SK-N-SH (cell line): ENCODE measurements at regions not wholly inside any gene's neighbourhood (a gene's known extent, or its start where the extent isn't known, plus 50 kb on each side); places are given as distances from the start of the nearest gene placed in this dataset.

ENCODE experiments used
- CTCF ChIA-PET: fragments of 300-600, 350-600 bp; formaldehyde crosslinking; extraction: SDS; loops from one replicate; lab custom pipeline; 2021; lab: Yijun Ruan, JAX
- POLR2A ChIA-PET: fragments of 350-600 bp; sonication (Branson Sonifier 250); formaldehyde crosslinking; extraction: SDS; loops from one replicate; lab custom pipeline; 2020; ENCODE audit warnings: antibody characterized with exemption, inconsistent platforms; lab: Yijun Ruan, JAX
- DNase-seq: peaks from one replicate; pipeline ENCODE4 v3.0.0; 2012
- H2AFZ ChIP-seq: fragments of 200-600 bp; sonication (generic); 2 replicates; pipeline ENCODE4 v1.8.1; 2016; ENCODE audit warnings: antibody characterized with exemption, mild to moderate bottlenecking, low read depth
- H3F3A ChIP-seq: fragments of 200-600 bp; sonication (generic); replicated peaks from 2 replicates; pipeline ENCODE3; 2016; ENCODE audit warnings: antibody characterized with exemption, mild to moderate bottlenecking; ENCODE audit not compliant: insufficient read depth
- H3K27ac ChIP-seq, 2 experiments: fragments of 200-500 bp in 1 of 2; fragments of 200-600 bp in 1 of 2; sonication (Bioruptor generic) in 1 of 2; sonication (generic), shearing (Covaris generic) in 1 of 2; 2 replicates each; pipeline versions ENCODE4 v1.5.1 to v1.6.1; 2014 to 2016; ENCODE audit warnings: low read depth in 2 of 2, inconsistent platforms in 1 of 2, low read length in 1 of 2, mild to moderate bottlenecking in 1 of 2, mixed read lengths in 1 of 2
- H3K27me3 ChIP-seq: fragments of 200-600 bp; sonication (generic), shearing (Covaris generic); 2 replicates; pipeline ENCODE4 v1.6.1; 2016; ENCODE audit warnings: mixed run types; ENCODE audit not compliant: insufficient read depth
- H3K36me3 ChIP-seq, 2 experiments: fragments of 200-500 bp in 1 of 2; fragments of 200-600 bp in 1 of 2; sonication (Bioruptor generic) in 1 of 2; sonication (generic) in 1 of 2; replicated peaks in 1 of 2; 2 replicates each; pipeline versions ENCODE3 to v1.5.1; 2014 to 2016; ENCODE audit warnings: low read length in 1 of 2, mild to moderate bottlenecking in 1 of 2; ENCODE audit not compliant: insufficient read depth in 2 of 2, control insufficient read depth in 1 of 2
- H3K4me1 ChIP-seq, 2 experiments: fragments of 200-500 bp in 1 of 2; fragments of 200-600 bp in 1 of 2; sonication (Bioruptor generic) in 1 of 2; sonication (generic), shearing (Covaris generic) in 1 of 2; 2 replicates each; pipeline versions ENCODE4 v1.5.1 to v1.6.1; 2014 to 2016; ENCODE audit warnings: low read depth in 1 of 2, low read length in 1 of 2, mixed run types in 1 of 2; ENCODE audit not compliant: insufficient read depth in 2 of 2, control insufficient read depth in 1 of 2
- H3K4me2 ChIP-seq: fragments of 200-600 bp; sonication (generic), shearing (Covaris generic); 2 replicates; pipeline ENCODE4 v1.6.1; 2017; ENCODE audit warnings: mixed run types
- H3K4me3 ChIP-seq, 2 experiments: fragments of 200-500 bp in 1 of 2; fragments of 200-600 bp in 1 of 2; sonication (Bioruptor generic) in 1 of 2; sonication (generic), shearing (Covaris generic) in 1 of 2; 2 replicates each; pipeline versions ENCODE4 v1.5.1 to v1.8.1; 2014 to 2016; ENCODE audit warnings: low read depth in 2 of 2, inconsistent platforms in 1 of 2, low read length in 1 of 2, mild to moderate bottlenecking in 1 of 2, mixed read lengths in 1 of 2, moderate library complexity in 1 of 2
- H3K79me2 ChIP-seq: fragments of 200-600 bp; sonication (generic); 2 replicates; pipeline ENCODE4 v1.8.1; 2017; ENCODE audit warnings: mild to moderate bottlenecking; ENCODE audit not compliant: insufficient read depth
- H3K9ac ChIP-seq: fragments of 200-600 bp; sonication (generic); 2 replicates; pipeline ENCODE4 v1.6.1; 2017; ENCODE audit warnings: mixed run types
- H3K9me2 ChIP-seq: fragments of 200-600 bp; sonication (generic); 2 replicates; pipeline ENCODE4 v1.6.1; 2017; ENCODE audit warnings: mixed run types
- H3K9me3 ChIP-seq: fragments of 200-600 bp; sonication (generic); 2 replicates; pipeline ENCODE4 v1.6.1; 2017; ENCODE audit warnings: mixed run types, mild to moderate bottlenecking, moderate library complexity
- H4K20me1 ChIP-seq: fragments of 200-600 bp; sonication (generic); 2 replicates; pipeline ENCODE4 v1.6.1; 2017; ENCODE audit warnings: mild to moderate bottlenecking, mixed run types; ENCODE audit not compliant: insufficient read depth
- CTCF ChIP-seq: fragments of 200-600 bp; sonication (generic); IDR thresholded peaks from 2 replicates; pipeline ENCODE4 v1.6.1; 2017; ENCODE audit warnings: antibody characterized with exemption, mild to moderate bottlenecking, moderate library complexity
- ELF1 ChIP-seq: IDR thresholded peaks from 2 replicates; pipeline ENCODE4 v1.4.0; 2012
- EZH2phosphoT487 ChIP-seq: fragments of 200-600 bp; sonication (generic); IDR thresholded peaks from 2 replicates; pipeline ENCODE4 v1.6.1; 2017; ENCODE audit warnings: low read depth, mixed run types, mild to moderate bottlenecking, antibody characterized with exemption, moderate library complexity, borderline replicate concordance
- FOXM1 ChIP-seq: IDR thresholded peaks from 2 replicates; pipeline ENCODE4 v1.4.0; 2012; ENCODE audit warnings: low read depth, mild to moderate bottlenecking
- GABPA ChIP-seq: IDR thresholded peaks from 2 replicates; pipeline ENCODE4 v1.4.0; 2012; ENCODE audit warnings: low read depth, mild to moderate bottlenecking
- GATA2 ChIP-seq: sonication (generic); formaldehyde crosslinking; IDR thresholded peaks from 2 replicates; pipeline ENCODE4 v1.5.0; 2020; ENCODE audit warnings: mild to moderate bottlenecking, missing genetic modification reagents
- JUND ChIP-seq: IDR thresholded peaks from 2 replicates; pipeline ENCODE4 v1.4.0; 2012
- MEF2A ChIP-seq: IDR thresholded peaks from 2 replicates; pipeline ENCODE4 v1.4.0; 2012; ENCODE audit warnings: low read depth, borderline replicate concordance
- POLR2AphosphoS5 ChIP-seq: IDR thresholded peaks from 2 replicates; pipeline ENCODE4 v1.6.1; 2012; ENCODE audit warnings: low read depth, low read length
- RFX5 ChIP-seq: IDR thresholded peaks from 2 replicates; pipeline ENCODE4 v1.6.1; 2012; ENCODE audit warnings: mild to moderate bottlenecking, improper control_type of control experiment, low read length
- TAF1 ChIP-seq: IDR thresholded peaks from 2 replicates; pipeline ENCODE4 v1.6.1; 2012; ENCODE audit warnings: low read depth, mild to moderate bottlenecking, low read length, moderate library complexity, borderline replicate concordance
- TCF12 ChIP-seq: IDR thresholded peaks from 2 replicates; pipeline ENCODE4 v1.4.0; 2012
- TEAD4 ChIP-seq: IDR thresholded peaks from 2 replicates; pipeline ENCODE4 v1.4.0; 2012; ENCODE audit warnings: mild to moderate bottlenecking, borderline replicate concordance; ENCODE audit not compliant: insufficient read depth
- WGBS: methylation state at CpG from one replicate; pipeline ENCODE4 v1.1.6; 2017; ENCODE audit warnings: low lambda C conversion rate; 5-methylcytosine and 5-hydroxymethylcytosine counted together
- TF ChIP-seq, protein P1 (sequence below): IDR thresholded peaks from 2 replicates; pipeline ENCODE4 v1.4.0; 2012; ENCODE audit warnings: low read depth, borderline replicate concordance
- TF ChIP-seq, protein P2 (sequence below): IDR thresholded peaks from 2 replicates; pipeline ENCODE4 v1.6.1; 2012; ENCODE audit warnings: mild to moderate bottlenecking, low read depth, low read length, moderate library complexity

- no peak for TF ChIP-seq CTCF
- TF ChIP-seq, all 33 proteins: peak for 0
These were observed 344.4 kb downstream of the MAN2A1 start (continued) for GRCh38 chr5:110034056-110034600.

GRCh38 chr5:110038297-110038997 is 348.7 kb downstream of the MAN2A1 start:
- Histone ChIP-seq H3K79me2 (no peaks in the 10 kb centered on the region), H3K9me2 (no peaks in the 10 kb centered on the region), H4K20me1 (no peaks in the 10 kb centered on the region), H3K9me3 (no peaks in the 10 kb centered on the region; the same call in 1 of the 2 replicates), H3K27ac (no peak overlapping the region), H3K36me3 (no peaks in the 10 kb centered on the region), H3K4me3 (no peak overlapping the region), H3K4me2 (no peak overlapping the region), H2AFZ (no peak overlapping the region), H3K27me3 (no peaks in the 10 kb centered on the region), H3K4me1 (no peaks in the 10 kb centered on the region), H3F3A (no peaks in the 10 kb centered on the region), H3K9ac (no peak overlapping the region)
- 67% methylated on average over 4 of the region's 4 CpGs for WGBS
- no peak for TF ChIP-seq EZH2phosphoT487
- TF ChIP-seq FOXM1 = no peak
- no peak for TF ChIP-seq JUND
- no peak for TF ChIP-seq POLR2AphosphoS5
- no peak for TF ChIP-seq RFX5
- TF ChIP-seq, protein P1, sequence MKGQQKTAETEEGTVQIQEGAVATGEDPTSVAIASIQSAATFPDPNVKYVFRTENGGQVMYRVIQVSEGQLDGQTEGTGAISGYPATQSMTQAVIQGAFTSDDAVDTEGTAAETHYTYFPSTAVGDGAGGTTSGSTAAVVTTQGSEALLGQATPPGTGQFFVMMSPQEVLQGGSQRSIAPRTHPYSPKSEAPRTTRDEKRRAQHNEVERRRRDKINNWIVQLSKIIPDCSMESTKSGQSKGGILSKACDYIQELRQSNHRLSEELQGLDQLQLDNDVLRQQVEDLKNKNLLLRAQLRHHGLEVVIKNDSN = no peak
- TF ChIP-seq TEAD4 = no peak
- no peak for TF ChIP-seq TCF12
- TF ChIP-seq MEF2A = no peak
- no peak for TF ChIP-seq TAF1
- no peak for TF ChIP-seq ELF1
- TF ChIP-seq GATA2 (CRISPR knock-in tag) = no peak
- TF ChIP-seq GABPA = no peak
- TF ChIP-seq, protein P2, sequence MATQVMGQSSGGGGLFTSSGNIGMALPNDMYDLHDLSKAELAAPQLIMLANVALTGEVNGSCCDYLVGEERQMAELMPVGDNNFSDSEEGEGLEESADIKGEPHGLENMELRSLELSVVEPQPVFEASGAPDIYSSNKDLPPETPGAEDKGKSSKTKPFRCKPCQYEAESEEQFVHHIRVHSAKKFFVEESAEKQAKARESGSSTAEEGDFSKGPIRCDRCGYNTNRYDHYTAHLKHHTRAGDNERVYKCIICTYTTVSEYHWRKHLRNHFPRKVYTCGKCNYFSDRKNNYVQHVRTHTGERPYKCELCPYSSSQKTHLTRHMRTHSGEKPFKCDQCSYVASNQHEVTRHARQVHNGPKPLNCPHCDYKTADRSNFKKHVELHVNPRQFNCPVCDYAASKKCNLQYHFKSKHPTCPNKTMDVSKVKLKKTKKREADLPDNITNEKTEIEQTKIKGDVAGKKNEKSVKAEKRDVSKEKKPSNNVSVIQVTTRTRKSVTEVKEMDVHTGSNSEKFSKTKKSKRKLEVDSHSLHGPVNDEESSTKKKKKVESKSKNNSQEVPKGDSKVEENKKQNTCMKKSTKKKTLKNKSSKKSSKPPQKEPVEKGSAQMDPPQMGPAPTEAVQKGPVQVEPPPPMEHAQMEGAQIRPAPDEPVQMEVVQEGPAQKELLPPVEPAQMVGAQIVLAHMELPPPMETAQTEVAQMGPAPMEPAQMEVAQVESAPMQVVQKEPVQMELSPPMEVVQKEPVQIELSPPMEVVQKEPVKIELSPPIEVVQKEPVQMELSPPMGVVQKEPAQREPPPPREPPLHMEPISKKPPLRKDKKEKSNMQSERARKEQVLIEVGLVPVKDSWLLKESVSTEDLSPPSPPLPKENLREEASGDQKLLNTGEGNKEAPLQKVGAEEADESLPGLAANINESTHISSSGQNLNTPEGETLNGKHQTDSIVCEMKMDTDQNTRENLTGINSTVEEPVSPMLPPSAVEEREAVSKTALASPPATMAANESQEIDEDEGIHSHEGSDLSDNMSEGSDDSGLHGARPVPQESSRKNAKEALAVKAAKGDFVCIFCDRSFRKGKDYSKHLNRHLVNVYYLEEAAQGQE = no peak
- no peak for DNase-seq
- ChIA-PET CTCF (interaction anchor here (1.1 kb wide), 1 partner anchor 19 kb away, joined by 4 read pairs; no protein-coding TSS in a partner anchor), POLR2A (interaction anchor here (0.6 kb wide), 1 partner anchor 201 kb away, joined by 3 read pairs; no protein-coding TSS in a partner anchor)
